HFF-Myc (cell line): ENCODE measurements at regions not wholly inside any gene's neighbourhood (a gene's known extent, or its start where the extent isn't known, plus 50 kb on each side); places are given as distances from the start of the nearest gene placed in this dataset.
A peak's percentile ranks its signal among the peaks of the same experiment; 100 is the strongest.

ENCODE experiments used
- DNase-seq: peaks from one replicate; pipeline ENCODE4 v3.0.0-alpha.2; 2011; ENCODE audit warnings: low read depth; ENCODE audit errors: extremely low read depth
- H3K4me3 ChIP-seq: replicated peaks from 2 replicates; pipeline ENCODE4 v1.5.1; 2011; ENCODE audit warnings: low read depth, mild to moderate bottlenecking, control low read depth, low read length
- TF ChIP-seq, protein P1 (sequence below): IDR thresholded peaks from 2 replicates; pipeline ENCODE4 v1.5.1; 2012; ENCODE audit warnings: mild to moderate bottlenecking, low read depth, low read length, control low read depth; ENCODE audit errors: missing control alignments

DNA sequence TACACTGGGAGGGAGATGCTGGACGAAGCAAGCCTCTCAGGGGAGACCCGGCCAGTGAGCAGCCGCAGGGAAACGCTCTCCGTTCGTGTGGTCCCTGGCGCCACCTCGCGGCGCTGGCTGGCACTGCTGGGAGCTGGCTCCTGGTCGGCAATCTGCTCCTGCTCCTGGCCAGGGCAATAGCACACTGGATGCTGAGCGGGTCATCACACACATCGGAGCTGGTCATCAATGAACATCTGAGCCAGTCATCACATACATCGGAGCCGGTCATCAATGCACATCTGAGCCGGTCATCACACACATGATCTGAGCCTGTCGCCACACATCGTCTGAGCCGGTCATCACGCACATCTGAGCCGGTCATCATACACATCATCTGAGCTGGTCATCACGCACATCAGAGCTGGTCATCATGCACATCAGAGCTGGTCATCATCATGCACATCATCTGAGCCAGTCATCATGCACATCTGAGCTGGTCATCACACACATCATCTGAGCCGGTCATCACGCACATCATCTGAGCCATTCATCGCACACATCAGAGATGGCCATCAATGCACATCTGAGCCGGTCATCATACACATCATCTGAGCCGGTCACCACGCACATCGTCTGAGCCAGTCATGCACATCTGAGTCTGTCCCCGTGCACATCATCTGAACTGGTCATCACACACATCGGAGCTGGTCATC lies 217.3 kb downstream of the RBFOX3 start:
- TF ChIP-seq, protein P1, sequence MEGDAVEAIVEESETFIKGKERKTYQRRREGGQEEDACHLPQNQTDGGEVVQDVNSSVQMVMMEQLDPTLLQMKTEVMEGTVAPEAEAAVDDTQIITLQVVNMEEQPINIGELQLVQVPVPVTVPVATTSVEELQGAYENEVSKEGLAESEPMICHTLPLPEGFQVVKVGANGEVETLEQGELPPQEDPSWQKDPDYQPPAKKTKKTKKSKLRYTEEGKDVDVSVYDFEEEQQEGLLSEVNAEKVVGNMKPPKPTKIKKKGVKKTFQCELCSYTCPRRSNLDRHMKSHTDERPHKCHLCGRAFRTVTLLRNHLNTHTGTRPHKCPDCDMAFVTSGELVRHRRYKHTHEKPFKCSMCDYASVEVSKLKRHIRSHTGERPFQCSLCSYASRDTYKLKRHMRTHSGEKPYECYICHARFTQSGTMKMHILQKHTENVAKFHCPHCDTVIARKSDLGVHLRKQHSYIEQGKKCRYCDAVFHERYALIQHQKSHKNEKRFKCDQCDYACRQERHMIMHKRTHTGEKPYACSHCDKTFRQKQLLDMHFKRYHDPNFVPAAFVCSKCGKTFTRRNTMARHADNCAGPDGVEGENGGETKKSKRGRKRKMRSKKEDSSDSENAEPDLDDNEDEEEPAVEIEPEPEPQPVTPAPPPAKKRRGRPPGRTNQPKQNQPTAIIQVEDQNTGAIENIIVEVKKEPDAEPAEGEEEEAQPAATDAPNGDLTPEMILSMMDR: peak; percentile 97
- DNase-seq: peak; percentile 21
- no peak overlapping the region for H3K4me3 ChIP-seq

DNA sequence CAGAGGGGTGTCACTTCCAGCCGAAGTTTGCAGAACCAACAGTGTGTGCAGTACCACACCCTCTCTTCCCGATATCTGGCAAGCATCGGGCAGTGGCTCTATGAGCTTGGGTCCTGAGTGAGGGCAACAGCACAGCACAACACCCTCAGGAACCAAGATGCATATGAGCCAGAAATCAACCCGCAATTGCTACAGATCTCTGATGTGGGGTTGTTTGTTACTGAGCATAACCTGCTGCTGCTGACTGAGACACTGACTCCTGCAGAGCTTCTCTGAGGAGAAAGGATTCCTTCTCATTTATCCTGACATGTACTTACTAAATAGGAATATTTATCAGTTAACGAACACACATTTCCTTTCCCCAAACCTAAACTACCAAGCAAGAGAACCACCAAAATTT lies 218.3 kb downstream of the RBFOX3 start:
- TF ChIP-seq, protein P1: no peak
- DNase-seq: no peak

DNA sequence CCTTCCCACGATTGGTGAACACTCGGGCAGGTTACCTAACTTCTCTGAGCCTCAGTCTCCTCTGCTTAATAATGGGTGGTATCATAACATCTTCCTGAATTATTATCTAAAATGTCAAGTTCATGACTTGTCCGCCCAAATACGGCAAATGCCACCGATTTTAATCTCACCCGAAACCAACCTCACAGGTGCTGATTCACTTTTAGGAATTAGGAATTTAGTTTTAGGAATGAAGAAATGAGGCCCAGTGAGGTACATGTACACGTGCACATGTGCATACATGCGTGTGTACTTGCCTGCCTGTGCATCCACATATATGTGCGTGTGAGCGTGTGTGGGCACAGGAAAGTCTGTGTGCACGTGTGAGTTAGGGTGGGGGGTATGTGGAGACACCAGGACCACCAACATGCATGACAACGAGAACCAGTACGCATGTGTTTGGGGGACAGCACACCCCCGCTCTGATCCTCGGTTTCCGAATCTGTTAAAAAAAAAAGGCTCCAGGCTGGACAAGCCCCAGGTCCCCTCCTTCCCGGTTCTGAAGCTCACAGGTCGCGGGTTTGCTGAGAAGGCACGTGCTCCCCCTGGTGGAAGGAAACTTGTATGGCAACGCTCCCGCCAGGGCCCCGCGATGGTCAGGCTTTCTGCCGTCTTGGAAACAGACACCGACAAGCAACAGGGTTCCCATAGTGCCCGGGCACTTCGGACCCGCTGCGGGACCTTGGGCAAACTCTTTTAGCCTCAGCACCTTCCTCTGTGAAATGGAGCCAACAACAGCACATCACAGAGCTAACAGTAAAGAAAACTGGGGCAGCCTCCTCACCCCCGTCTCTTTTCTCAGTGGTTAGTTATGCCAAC lies 219.2 kb downstream of the RBFOX3 start:
- TF ChIP-seq, protein P1: peak; percentile 91
- H3K4me3 ChIP-seq: no peak overlapping the region
- peak; percentile 11 for DNase-seq

More for the DNA sequence above, 218.3 kb downstream of the RBFOX3 start:
- H3K4me3 ChIP-seq: no peak overlapping the region

DNA sequence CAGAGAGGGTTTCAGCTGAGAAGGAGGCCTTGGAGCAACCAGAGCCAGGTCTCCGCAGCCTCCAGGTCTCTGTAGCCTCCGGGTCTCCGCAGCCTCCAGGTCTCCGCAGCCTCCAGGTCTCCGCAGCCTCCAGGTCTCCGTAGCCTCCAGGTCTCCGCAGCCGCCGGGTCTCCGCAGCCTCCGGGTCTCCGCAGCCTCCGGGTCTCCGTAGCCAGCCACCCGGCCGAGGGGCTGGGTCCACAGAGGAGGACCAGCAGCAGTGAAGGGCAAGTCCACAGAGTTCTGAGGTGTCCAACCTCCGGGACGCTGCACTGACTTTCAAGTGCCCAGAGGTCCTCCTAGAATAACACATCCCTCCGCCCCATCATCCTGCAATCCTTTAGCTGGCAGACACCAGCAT lies 221.0 kb downstream of the RBFOX3 start:
- TF ChIP-seq, protein P1: no peak
- DNase-seq: no peak
- H3K4me3 ChIP-seq: no peak overlapping the region

DNA sequence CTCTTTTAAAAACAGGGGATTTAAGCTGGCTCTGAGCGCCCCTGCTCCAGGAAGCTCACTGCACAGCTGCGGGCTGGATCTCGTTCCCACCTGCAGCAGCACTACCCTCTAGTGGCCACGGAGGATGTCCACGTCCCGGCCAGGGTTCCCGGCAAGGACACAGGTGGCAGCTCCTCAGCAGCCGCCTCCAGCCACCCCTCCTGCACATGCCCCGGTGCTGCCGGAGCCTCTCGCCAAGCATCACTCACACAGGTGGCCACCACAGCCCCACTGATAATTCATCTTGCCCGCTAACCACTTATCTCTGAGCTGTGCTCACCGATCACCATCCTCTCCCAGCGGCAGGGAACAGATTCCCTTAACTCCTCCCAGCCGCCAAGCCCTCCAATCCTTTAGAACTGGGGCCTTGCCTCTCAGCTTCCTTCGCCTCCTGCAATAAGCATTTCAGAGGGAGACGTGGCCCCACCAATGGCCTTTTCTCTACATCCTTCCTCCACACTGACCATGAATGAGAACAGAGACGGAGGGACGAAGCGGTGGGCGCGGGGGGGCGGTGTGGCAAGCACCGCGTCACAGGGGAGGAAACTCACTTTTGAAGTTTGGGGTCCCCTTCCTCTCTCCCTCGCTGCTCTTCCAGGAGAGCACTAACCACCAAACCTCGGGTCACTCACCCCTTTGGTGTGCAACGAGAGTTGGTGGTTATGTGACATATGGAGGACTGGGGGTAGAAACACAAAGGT lies 222.1 kb downstream of the RBFOX3 start:
- DNase-seq: no peak
- H3K4me3 ChIP-seq: no peak overlapping the region
- TF ChIP-seq, protein P1: peak; percentile 65

DNA sequence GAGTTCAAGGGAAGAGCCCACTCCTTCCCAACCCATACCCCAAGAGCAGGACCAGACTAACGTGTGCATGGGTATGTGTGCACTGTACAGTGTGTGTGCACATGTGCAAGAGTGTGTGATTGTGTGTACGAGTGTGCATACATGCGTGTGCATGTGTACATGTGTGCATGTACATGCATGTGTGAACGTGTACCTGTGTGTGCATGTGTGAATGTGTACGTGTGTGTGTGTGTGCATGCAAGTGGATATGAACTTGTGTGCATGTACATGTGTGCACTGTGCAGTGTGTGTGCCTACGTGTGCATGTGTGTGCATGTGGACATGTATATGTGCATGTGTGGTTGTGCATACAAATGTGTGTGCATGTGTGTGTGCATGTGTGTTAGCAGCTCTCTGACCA lies 223.1 kb downstream of the RBFOX3 start:
- TF ChIP-seq, protein P1: no peak
- H3K4me3 ChIP-seq: no peak overlapping the region
- DNase-seq: no peak
